H1 (cell line): ENCODE measurements at regions not wholly inside any gene's neighbourhood (a gene's known extent, or its start where the extent isn't known, plus 50 kb on each side); places are given as distances from the start of the nearest gene placed in this dataset.

Experiments
- CTCF ChIA-PET: fragments of 300-600 bp; sonication (Branson Sonifier 250); formaldehyde crosslinking; loops from one replicate; lab custom pipeline; 2021; ENCODE audit not compliant: partially characterized antibody; lab: Charles Lee
- POLR2A ChIA-PET: fragments of 300-600 bp; sonication (Branson Sonifier 250); formaldehyde crosslinking; loops from one replicate; lab custom pipeline; 2021; ENCODE audit warnings: inconsistent platforms; ENCODE audit not compliant: partially characterized antibody; lab: Charles Lee
- DNase-seq, 2 experiments: peaks; one replicate each; pipeline versions ENCODE4 v3.0.0 to v3.0.0-alpha.2; 2010 to 2022; ENCODE audit warnings: low spot score in 2 of 2, low read depth in 1 of 2, mixed read lengths in 1 of 2
- FAIRE-seq: peaks from 2 replicates; lab custom pipeline; 2011; peaks lifted over from hg19 to GRCh38; lab: Jason Lieb, UNC
- H2AFZ ChIP-seq: 2 replicates; pipeline ENCODE4 v1.8.1; 2012; ENCODE audit warnings: low read length, inconsistent platforms
- H2AK5ac ChIP-seq: 2 replicates; pipeline ENCODE4 v1.6.1; 2013; ENCODE audit warnings: low read depth, low read length
- H2BK120ac ChIP-seq: replicated peaks from 2 replicates; pipeline ENCODE3; 2013; ENCODE audit warnings: low read depth, low read length, inconsistent platforms
- H2BK12ac ChIP-seq: 2 replicates; pipeline ENCODE4 v1.6.1; 2013; ENCODE audit warnings: low read depth, low read length
- H2BK15ac ChIP-seq: 2 replicates; pipeline ENCODE4 v1.6.1; 2013; ENCODE audit warnings: low read length
- H2BK20ac ChIP-seq: 2 replicates; pipeline ENCODE4 v1.6.1; 2013; ENCODE audit warnings: low read length
- H2BK5ac ChIP-seq: 2 replicates; pipeline ENCODE4 v1.6.1; 2013; ENCODE audit warnings: low read depth, low read length
- H3K14ac ChIP-seq: 2 replicates; pipeline ENCODE4 v1.6.1; 2013; ENCODE audit warnings: inconsistent platforms; ENCODE audit not compliant: insufficient read length
- H3K18ac ChIP-seq: 2 replicates; pipeline ENCODE4 v1.6.1; 2013; ENCODE audit warnings: low read length; ENCODE audit errors: extremely low read depth
- H3K23ac ChIP-seq: 2 replicates; pipeline ENCODE4 v1.6.1; 2013; ENCODE audit warnings: inconsistent platforms; ENCODE audit not compliant: insufficient read length
- H3K23me2 ChIP-seq: 2 replicates; pipeline ENCODE4 v1.6.1; 2013; ENCODE audit warnings: low read depth, low read length
- H3K27ac ChIP-seq: 2 replicates; pipeline ENCODE4 v1.6.1; 2011; ENCODE audit warnings: low read depth, low read length, inconsistent platforms
- H3K27me3 ChIP-seq, 4 experiments: replicated peaks in 1 of 4; 1 replicate in 1 of 4; 2 replicates in 3 of 4; pipeline versions ENCODE4 v1.6.1 to v1.8.1; 2011 to 2013; ENCODE audit warnings: low read length in 3 of 4, mild to moderate bottlenecking in 3 of 4, inconsistent platforms in 2 of 4, mixed read lengths in 2 of 4, moderate library complexity in 1 of 4; ENCODE audit not compliant: control insufficient read depth in 3 of 4, insufficient read depth in 3 of 4; ENCODE audit errors: extremely low read depth in 1 of 4
- H3K36me3 ChIP-seq, 4 experiments: 2 replicates each; pipeline versions ENCODE4 v1.6.1 to v1.8.1; 2011 to 2013; ENCODE audit warnings: mild to moderate bottlenecking in 4 of 4, low read length in 3 of 4, moderate library complexity in 2 of 4, control low read depth in 1 of 4, inconsistent platforms in 1 of 4; ENCODE audit not compliant: insufficient read depth in 4 of 4, control insufficient read depth in 2 of 4
- H3K4ac ChIP-seq: replicated peaks from 2 replicates; pipeline ENCODE3; 2013; ENCODE audit warnings: low read length, low read depth, mixed read lengths, inconsistent platforms; ENCODE audit not compliant: insufficient read length
- H3K4me1 ChIP-seq, 4 experiments: replicated peaks in 1 of 4; 1 replicate in 1 of 4; 2 replicates in 3 of 4; pipeline versions ENCODE4 v1.6.1 to v1.8.1; 2011 to 2013; ENCODE audit warnings: low read length in 3 of 4, inconsistent platforms in 2 of 4, mixed read lengths in 1 of 4; ENCODE audit not compliant: insufficient read depth in 4 of 4, control insufficient read depth in 3 of 4
- H3K4me2 ChIP-seq, 2 experiments: 2 replicates each; pipeline versions ENCODE4 v1.6.1 to v1.8.1; 2011 to 2013; ENCODE audit warnings: low read depth in 2 of 2, low read length in 2 of 2, control low read depth in 1 of 2, inconsistent platforms in 1 of 2, mild to moderate bottlenecking in 1 of 2; ENCODE audit not compliant: insufficient read depth in 1 of 2
- H3K4me3 ChIP-seq, 4 experiments: fragments of 200-600, 300-600 bp in 1 of 4; sonication (generic), shearing (Covaris generic), sonication (Bioruptor Twin) in 1 of 4; 2 replicates each; pipeline versions ENCODE4 v1.5.1 to v1.8.1; 2011 to 2016; ENCODE audit warnings: low read length in 4 of 4, low read depth in 3 of 4, control low read depth in 2 of 4, inconsistent platforms in 2 of 4, mild to moderate bottlenecking in 2 of 4, mixed read lengths in 1 of 4, moderate library complexity in 1 of 4; ENCODE audit not compliant: insufficient read depth in 2 of 4; ENCODE audit errors: extremely low read depth in 1 of 4
- H3K56ac ChIP-seq: replicated peaks from 2 replicates; pipeline ENCODE3; 2013; ENCODE audit warnings: low read depth, mild to moderate bottlenecking, mixed read lengths, low read length, inconsistent platforms; ENCODE audit not compliant: insufficient read length
- H3K79me1 ChIP-seq: 2 replicates; pipeline ENCODE4 v1.6.1; 2013; ENCODE audit warnings: low read depth, low read length, control low read depth
- H3K79me2 ChIP-seq, 2 experiments: 2 replicates each; pipeline versions ENCODE4 v1.6.1 to v1.8.1; 2012 to 2013; ENCODE audit warnings: low read length in 2 of 2, mild to moderate bottlenecking in 2 of 2, inconsistent platforms in 1 of 2; ENCODE audit not compliant: insufficient read depth in 2 of 2, control insufficient read depth in 1 of 2
- H3K9ac ChIP-seq, 4 experiments: replicated peaks in 1 of 4; 1 replicate in 1 of 4; 2 replicates in 3 of 4; pipeline versions ENCODE4 v1.6.1 to v1.8.1; 2011 to 2013; ENCODE audit warnings: low read depth in 3 of 4, low read length in 3 of 4, control low read depth in 2 of 4, mild to moderate bottlenecking in 2 of 4, moderate library complexity in 2 of 4, inconsistent platforms in 1 of 4; ENCODE audit errors: extremely low read depth in 1 of 4
- H3K9me3 ChIP-seq, 2 experiments: 2 replicates each; pipeline versions ENCODE4 v1.6.1 to v1.8.1; 2012 to 2013; ENCODE audit warnings: mild to moderate bottlenecking in 2 of 2, moderate library complexity in 2 of 2, control low read depth in 1 of 2, inconsistent platforms in 1 of 2, low read depth in 1 of 2, low read length in 1 of 2, mixed read lengths in 1 of 2; ENCODE audit not compliant: insufficient read depth in 2 of 2
- H4K20me1 ChIP-seq, 2 experiments: replicated peaks in 1 of 2; 2 replicates each; pipeline versions ENCODE3 to v1.8.1; 2011 to 2013; ENCODE audit warnings: inconsistent platforms in 2 of 2, low read length in 2 of 2, mild to moderate bottlenecking in 1 of 2; ENCODE audit not compliant: insufficient read depth in 2 of 2, control insufficient read depth in 1 of 2
- H4K5ac ChIP-seq: 2 replicates; pipeline ENCODE4 v1.6.1; 2013; ENCODE audit warnings: low read length, low read depth, mixed read lengths, inconsistent platforms; ENCODE audit not compliant: insufficient read length
- H4K8ac ChIP-seq: 2 replicates; pipeline ENCODE4 v1.8.0; 2013; ENCODE audit warnings: mild to moderate bottlenecking, moderate library complexity, low read length, inconsistent platforms; ENCODE audit not compliant: insufficient read depth; ENCODE audit errors: extremely low read depth
- H4K91ac ChIP-seq: replicated peaks from 2 replicates; pipeline ENCODE3; 2013; ENCODE audit warnings: low read length, mixed read lengths, inconsistent platforms; ENCODE audit not compliant: insufficient read length
- ATF3 ChIP-seq: IDR thresholded peaks from 2 replicates; pipeline ENCODE4 v1.6.1; 2011; ENCODE audit warnings: low read depth, mild to moderate bottlenecking, low read length; ENCODE audit not compliant: insufficient read depth
- CTCF ChIP-seq, 3 experiments: IDR thresholded peaks; 1 replicate in 2 of 3; 2 replicates in 1 of 3; pipeline versions ENCODE4 v1.5.1 to v1.6.1; 2011; ENCODE audit warnings: low read length in 3 of 3, mild to moderate bottlenecking in 3 of 3, inconsistent platforms in 2 of 3, low read depth in 1 of 3, moderate library complexity in 1 of 3; ENCODE audit not compliant: insufficient read depth in 1 of 3; ENCODE audit errors: control extremely low read depth in 1 of 3
- EZH2 ChIP-seq: fragments of 200-600 bp; sonication (generic); IDR thresholded peaks from 2 replicates; pipeline ENCODE4 v1.7.1; 2012; ENCODE audit warnings: low read depth, mild to moderate bottlenecking, moderate library complexity, low read length, inconsistent platforms; ENCODE audit not compliant: severe bottlenecking
- RAD21 ChIP-seq, 2 experiments: IDR thresholded peaks in 1 of 2; conservative IDR thresholded peaks in 1 of 2; 2 replicates each; pipeline ENCODE4 v1.6.1; 2011; ENCODE audit warnings: low read depth in 2 of 2, low read length in 2 of 2, improper control_type of control experiment in 1 of 2, inconsistent platforms in 1 of 2, mild to moderate bottlenecking in 1 of 2, moderate library complexity in 1 of 2
- RBBP5 ChIP-seq: IDR thresholded peaks from 2 replicates; pipeline ENCODE4 v1.7.1; 2012; ENCODE audit warnings: low read depth, mild to moderate bottlenecking, inconsistent platforms, low read length, moderate library complexity, borderline replicate concordance
- RNF2 ChIP-seq: fragments of 200-900, 300-1000 bp; sonication (generic); IDR thresholded peaks from 2 replicates; pipeline ENCODE4 v1.7.1; 2016; ENCODE audit warnings: borderline replicate concordance, low read depth, mild to moderate bottlenecking, antibody characterized with exemption, low read length; ENCODE audit not compliant: poor library complexity, severe bottlenecking; ENCODE audit errors: missing control alignments
- SUZ12 ChIP-seq: fragments of 200-600 bp; sonication (generic); IDR thresholded peaks from 2 replicates; pipeline ENCODE4 v1.6.1; 2012; ENCODE audit warnings: mild to moderate bottlenecking, inconsistent platforms, low read length, moderate library complexity, mixed read lengths
- WGBS, 2 experiments: shearing (Covaris generic) in 1 of 2; methylation state at CpG; one replicate each; pipeline versions ENCODE4 v1.1.6 to v1.1.7; 2013 to 2015; ENCODE audit warnings: low lambda C conversion rate in 2 of 2, mixed read lengths in 2 of 2, inconsistent platforms in 1 of 2, low coverage in 1 of 2, missing lambda C conversion rate in 1 of 2; ENCODE audit not compliant: insufficient replicate concordance in 2 of 2, insufficient coverage in 1 of 2, insufficient read length in 1 of 2; ENCODE audit errors: extremely low coverage in 1 of 2, missing lambda C conversion rate in 1 of 2; 5-methylcytosine and 5-hydroxymethylcytosine counted together

- Histone ChIP-seq H3K79me2 (no peaks in the 10 kb centered on the region), H2AFZ (no peak overlapping the region), H2BK12ac (peak overlapping the region; percentile 50; the same call in 1 of the 2 replicates), H4K20me1 (no peaks in the 10 kb centered on the region), H3K9ac (no peak overlapping the region), H3K27ac (no peak overlapping the region), H3K56ac (no peak overlapping the region), H4K5ac (no peak overlapping the region), H2AK5ac (no peak overlapping the region), H3K23me2 (no peaks in the 10 kb centered on the region), H4K91ac (no peak overlapping the region), H2BK20ac (0 out of 2 replicates have a peak overlapping the region, but pooled peaks have one; percentile 72), H3K18ac (peak overlapping the region; percentile 60; the same call in 1 of the 2 replicates), H2BK5ac (peak overlapping the region; percentile 83; the same call in 1 of the 2 replicates), H4K8ac (0 out of 2 replicates have a peak overlapping the region, but pooled peaks have one; percentile 51), H3K4me2 (no peak overlapping the region), H3K27me3 (no peaks in the 10 kb centered on the region; a peak in 3 of 7 replicates), H3K23ac (no peak overlapping the region), H3K4me1 (peaks cover 5 to 20% (median 12%) of the 10 kb centered on the region in 4 experiments), H3K79me1 (no peaks in the 10 kb centered on the region), H3K14ac (no peak overlapping the region), H3K4me3 (no peak overlapping the region), H2BK15ac (peak overlapping the region; percentile 81; the same call in 1 of the 2 replicates), H2BK120ac (no peak overlapping the region), H3K36me3 (no peaks in the 10 kb centered on the region), H3K4ac (no peak overlapping the region), H3K9me3 (no peaks in the 10 kb centered on the region)
- DNase-seq (no peak), FAIRE-seq (no peak)
- 88% methylated on average over 15 of the region's 16 CpGs; no CpG with 5 or more reads in 1 of the 2 experiments for WGBS, 2 experiments
- CTCF ChIA-PET = interaction anchor here (0.7 to 3.5 kb wide), 6 partner anchors 8 to 617 kb away, joined by 3 to 14 read pairs (median 5); no protein-coding TSS in a partner anchor
- TF ChIP-seq RAD21 (IDR thresholded peaks at IDR 0.05 in 1 of 2, conservative IDR thresholded peaks at IDR 0.05 in 1 of 2; ENCODE audit: low read depth in 2 of 2, low read length in 2 of 2) (no peak), SUZ12 (no peak), RNF2 (no peak), ATF3 (no peak), RBBP5 (no peak), CTCF (IDR thresholded peaks at IDR 0.05; ENCODE audit: control extremely low read depth in 1 of 3, insufficient read depth in 1 of 3, low read depth in 1 of 3, low read length in 3 of 3) (no peak), EZH2 (no peak)
- POLR2A ChIA-PET = no interaction called here
These were observed 452.7 kb downstream of the PREX1 start for GRCh38 chr20:48374991-48375595.
